Spleen (tissue), 11 donors: ENCODE measurements at regions not wholly inside any gene's neighbourhood (a gene's known extent, or its start where the extent isn't known, plus 50 kb on each side); places are given as distances from the start of the nearest gene placed in this dataset.
A peak's percentile ranks its signal among the peaks of the same experiment; 100 is the strongest.

Experiments used
- DNase-seq: peaks from one replicate; pipeline ENCODE4 v3.0.0-alpha.2; 2020
- H3K27ac ChIP-seq, 8 donors: fragments of 200-600 bp; sonication (generic) in 7 of 8; 1 replicate in 4 of 8; 2 replicates in 4 of 8; pipeline versions ENCODE4 v1.5.0 to v1.8.0; 2016 to 2021; ENCODE audit warnings: inconsistent platforms in 4 of 8, mild to moderate bottlenecking in 4 of 8, moderate library complexity in 1 of 8
- H3K27me3 ChIP-seq, 7 donors: fragments of 200-600 bp; sonication (generic) in 6 of 7; replicated peaks in 1 of 7; 1 replicate in 4 of 7; 2 replicates in 3 of 7; pipeline versions ENCODE4 v1.5.0 to v1.8.0; 2016 to 2021; ENCODE audit warnings: inconsistent platforms in 3 of 7, mild to moderate bottlenecking in 1 of 7
- H3K36me3 ChIP-seq, 6 donors: fragments of 200-600 bp; sonication (generic) in 5 of 6; 1 replicate in 4 of 6; 2 replicates in 2 of 6; pipeline versions ENCODE4 v1.5.0 to v1.8.0; 2016 to 2021; ENCODE audit warnings: inconsistent platforms in 2 of 6
- H3K4me1 ChIP-seq, 6 donors: fragments of 200-600 bp; sonication (generic) in 5 of 6; 1 replicate in 3 of 6; 2 replicates in 3 of 6; pipeline versions ENCODE4 v1.5.0 to v1.8.0; 2016 to 2021; ENCODE audit warnings: inconsistent platforms in 3 of 6
- H3K4me3 ChIP-seq, 8 donors: fragments of 200-600 bp; sonication (generic) in 7 of 8; 1 replicate in 4 of 8; 2 replicates in 4 of 8; pipeline versions ENCODE4 v1.5.0 to v1.8.0; 2016 to 2021; ENCODE audit warnings: inconsistent platforms in 4 of 8, mild to moderate bottlenecking in 4 of 8, moderate library complexity in 2 of 8
- H3K9me3 ChIP-seq, 8 donors: fragments of 200-600 bp; sonication (generic) in 7 of 8; 1 replicate in 4 of 8; 2 replicates in 4 of 8; pipeline versions ENCODE4 v1.5.0 to v1.8.0; 2016 to 2021; ENCODE audit warnings: inconsistent platforms in 4 of 8
- POLR2A ChIP-seq, 3 donors: fragments of 450-650 bp; IDR thresholded peaks; one replicate each; pipeline ENCODE4 v1.5.1; 2017; ENCODE audit warnings: antibody characterized with exemption in 3 of 3, mild to moderate bottlenecking in 1 of 3
- POLR2AphosphoS5 ChIP-seq, 3 donors: sonication (generic); formaldehyde crosslinking; IDR thresholded peaks; one replicate each; pipeline ENCODE4 v1.5.1; 2017; ENCODE audit warnings: antibody characterized with exemption in 3 of 3
- WGBS, 5 donors: extraction: QIAGEN DNeasy Blood & Tissue Kit in 3 of 5; methylation state at CpG; one replicate each; pipeline versions ENCODE4 v1.1.5 to v1.1.7; 2013 to 2018; 5-methylcytosine and 5-hydroxymethylcytosine counted together
- intact Hi-C: fragments of 100-400 bp; cut with DNase I; formaldehyde crosslinking; loops from one replicate; pipeline ENCODE4 v1.15.0; 2023; ENCODE audit warnings: low total_unique reads
- TF ChIP-seq, protein P1 (sequence below), 11 experiments: fragments of 200-600 bp in 7 of 11; fragments of 450-650 bp in 4 of 11; sonication (generic) in 4 of 11; IDR thresholded peaks in 8 of 11; conservative IDR thresholded peaks in 3 of 11; 1 replicate in 7 of 11; 2 replicates in 4 of 11; pipeline versions ENCODE4 v1.4.0 to v1.8.0; 2016 to 2021; ENCODE audit warnings: antibody characterized with exemption in 11 of 11, inconsistent platforms in 4 of 11, mild to moderate bottlenecking in 1 of 11
- donor health status: healthy with polysubstance abuse.
- donor health status: DM: no; HTN: no; CAD: no; lungs with moderate emphysema.
- donor health status: DM: no; HTN: no; CAD: no.
- donor health status: Bipolar disorder and iron deficiency.
- donor health status: healthy.
- donor health status: DM: no; HTN: no; CAD: no.
- donor health status: DM: yes; HTN: yes; CAD: no.

DNA sequence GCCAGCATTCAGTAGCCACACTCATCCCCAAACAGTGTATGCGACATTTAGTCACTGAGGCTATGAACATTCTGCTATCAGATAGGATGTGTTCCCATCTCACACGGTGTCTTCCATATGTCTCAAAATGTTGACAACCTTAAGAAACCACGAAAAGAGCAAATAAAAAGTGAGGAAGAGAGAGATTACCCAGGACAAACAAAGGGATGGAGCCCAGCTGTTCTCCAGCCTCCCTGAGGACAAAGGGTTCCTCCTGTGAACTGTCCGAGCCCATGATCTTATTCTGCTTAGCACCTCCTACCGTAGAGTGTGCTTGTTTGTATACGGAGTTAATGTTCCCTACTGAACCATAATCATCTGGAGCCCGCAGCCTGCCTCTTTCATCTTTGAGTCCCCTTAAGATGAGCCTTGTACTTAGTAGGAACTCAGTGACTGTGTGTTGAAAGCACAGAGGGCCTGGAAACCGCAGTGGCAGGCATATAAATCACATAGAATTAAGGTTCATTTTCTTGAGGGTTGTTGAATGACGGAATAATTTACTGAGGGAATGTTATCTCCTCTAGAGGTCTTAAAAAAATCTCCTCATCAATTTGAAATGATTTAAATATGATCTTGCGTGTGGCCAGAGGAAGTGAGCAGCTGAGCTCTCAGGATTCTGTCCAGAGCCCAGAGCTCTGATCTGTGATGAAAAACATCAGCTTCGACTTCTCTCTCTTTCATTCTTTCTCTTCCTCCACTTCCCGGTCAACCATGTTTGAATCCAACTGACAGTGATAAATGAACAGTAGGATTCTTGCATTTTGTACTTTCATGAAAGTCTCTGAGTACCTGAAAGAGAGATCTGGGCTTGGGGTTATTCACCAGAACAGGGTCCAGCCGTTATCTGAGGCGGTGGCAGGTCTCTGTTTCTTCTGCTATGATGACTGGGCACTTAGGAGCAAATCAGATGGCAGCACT lies 200.5 kb downstream of the KLF5 start:
- Histone ChIP-seq H3K36me3 (no peaks in the 10 kb centered on the region), H3K27me3 (no peaks in the 10 kb centered on the region), H3K4me3 (no peak overlapping the region), H3K9me3 (no peaks in the 10 kb centered on the region), H3K4me1 (no peaks in the 10 kb centered on the region), H3K27ac (no peak overlapping the region)
- DNase-seq: no peak
- intact Hi-C loops: no loop called here
- WGBS, 5 donors: 61 to 72% (median 66%) methylated on average over 14 of the region's 14 CpGs
- TF ChIP-seq, protein P1, sequence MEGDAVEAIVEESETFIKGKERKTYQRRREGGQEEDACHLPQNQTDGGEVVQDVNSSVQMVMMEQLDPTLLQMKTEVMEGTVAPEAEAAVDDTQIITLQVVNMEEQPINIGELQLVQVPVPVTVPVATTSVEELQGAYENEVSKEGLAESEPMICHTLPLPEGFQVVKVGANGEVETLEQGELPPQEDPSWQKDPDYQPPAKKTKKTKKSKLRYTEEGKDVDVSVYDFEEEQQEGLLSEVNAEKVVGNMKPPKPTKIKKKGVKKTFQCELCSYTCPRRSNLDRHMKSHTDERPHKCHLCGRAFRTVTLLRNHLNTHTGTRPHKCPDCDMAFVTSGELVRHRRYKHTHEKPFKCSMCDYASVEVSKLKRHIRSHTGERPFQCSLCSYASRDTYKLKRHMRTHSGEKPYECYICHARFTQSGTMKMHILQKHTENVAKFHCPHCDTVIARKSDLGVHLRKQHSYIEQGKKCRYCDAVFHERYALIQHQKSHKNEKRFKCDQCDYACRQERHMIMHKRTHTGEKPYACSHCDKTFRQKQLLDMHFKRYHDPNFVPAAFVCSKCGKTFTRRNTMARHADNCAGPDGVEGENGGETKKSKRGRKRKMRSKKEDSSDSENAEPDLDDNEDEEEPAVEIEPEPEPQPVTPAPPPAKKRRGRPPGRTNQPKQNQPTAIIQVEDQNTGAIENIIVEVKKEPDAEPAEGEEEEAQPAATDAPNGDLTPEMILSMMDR (IDR thresholded peaks at IDR 0.05 in 8 of 11, conservative IDR thresholded peaks at IDR 0.05 in 3 of 11): no peak
- TF ChIP-seq POLR2A (IDR thresholded peaks at IDR 0.05) (no peak), POLR2AphosphoS5 (IDR thresholded peaks at IDR 0.05) (no peak)

DNA sequence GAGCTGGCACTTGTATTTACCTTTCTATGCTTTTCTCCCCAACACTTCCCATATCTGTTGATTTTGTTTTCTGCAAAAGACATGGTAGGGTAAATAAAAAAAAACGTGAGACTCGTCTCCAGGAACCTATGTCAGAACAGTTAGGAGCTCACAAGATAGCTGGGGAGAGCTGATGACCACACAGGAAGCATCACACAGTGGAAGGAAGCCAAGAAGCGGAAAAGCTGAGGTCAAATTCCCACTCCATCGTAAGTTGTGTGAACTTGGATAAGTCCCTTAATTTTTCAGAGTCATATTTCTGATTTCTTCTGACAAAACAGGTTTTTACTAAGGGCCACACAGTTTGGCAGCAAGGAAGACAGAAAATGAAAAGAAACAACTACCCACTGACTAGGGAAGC lies 199.6 kb downstream of the KLF5 start:
- no peaks in the 10 kb centered on the region for H3K4me1 ChIP-seq
- no peak for DNase-seq
- H3K9me3 ChIP-seq: no peaks in the 10 kb centered on the region
- 29 to 64% (median 41%) methylated on average over 4 of the region's 4 CpGs for WGBS, 5 donors
- no peaks in the 10 kb centered on the region for H3K27me3 ChIP-seq
- peak overlapping the region in 1 of 8 donors; percentile 70 for H3K27ac ChIP-seq
- H3K4me3 ChIP-seq: no peak overlapping the region
- TF ChIP-seq, protein P1 (IDR thresholded peaks at IDR 0.05 in 8 of 11, conservative IDR thresholded peaks at IDR 0.05 in 3 of 11): no peak
- intact Hi-C loops: no loop called here
- H3K36me3 ChIP-seq: no peaks in the 10 kb centered on the region

DNA sequence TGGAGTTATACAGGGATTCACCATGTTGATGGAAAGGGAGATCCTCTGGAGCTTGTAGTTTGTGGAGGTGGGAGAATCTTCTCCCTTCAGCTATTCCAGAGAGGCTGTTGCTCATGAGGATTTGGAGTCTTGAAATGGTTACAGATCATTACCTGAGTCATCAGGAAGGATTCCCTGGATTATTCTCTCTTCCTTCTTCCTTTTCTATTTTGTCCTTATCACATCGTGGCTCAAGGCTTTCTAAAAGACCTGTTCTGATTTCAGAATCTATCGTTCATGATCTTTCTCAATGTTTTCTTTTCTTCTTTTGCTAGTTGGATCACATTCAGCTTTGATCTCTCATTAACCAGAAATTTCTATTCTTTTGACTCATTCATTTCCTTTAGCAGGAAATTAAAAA lies 196.0 kb downstream of the KLF5 start:
- H3K36me3 ChIP-seq: no peaks in the 10 kb centered on the region
- no peaks in the 10 kb centered on the region for H3K9me3 ChIP-seq
- no peaks in the 10 kb centered on the region for H3K27me3 ChIP-seq
- H3K4me1 ChIP-seq: no peaks in the 10 kb centered on the region
- DNase-seq: no peak
- 22 to 59% (median 48%) methylated on average over 2 of the region's 2 CpGs for WGBS, 5 donors
- H3K4me3 ChIP-seq: no peak overlapping the region
- intact Hi-C loops: no loop called here
- no peak overlapping the region for H3K27ac ChIP-seq
- TF ChIP-seq POLR2AphosphoS5 (IDR thresholded peaks at IDR 0.05) (no peak), POLR2A (IDR thresholded peaks at IDR 0.05) (no peak)
- TF ChIP-seq, protein P1 (IDR thresholded peaks at IDR 0.05 in 8 of 11, conservative IDR thresholded peaks at IDR 0.05 in 3 of 11): no peak

DNA sequence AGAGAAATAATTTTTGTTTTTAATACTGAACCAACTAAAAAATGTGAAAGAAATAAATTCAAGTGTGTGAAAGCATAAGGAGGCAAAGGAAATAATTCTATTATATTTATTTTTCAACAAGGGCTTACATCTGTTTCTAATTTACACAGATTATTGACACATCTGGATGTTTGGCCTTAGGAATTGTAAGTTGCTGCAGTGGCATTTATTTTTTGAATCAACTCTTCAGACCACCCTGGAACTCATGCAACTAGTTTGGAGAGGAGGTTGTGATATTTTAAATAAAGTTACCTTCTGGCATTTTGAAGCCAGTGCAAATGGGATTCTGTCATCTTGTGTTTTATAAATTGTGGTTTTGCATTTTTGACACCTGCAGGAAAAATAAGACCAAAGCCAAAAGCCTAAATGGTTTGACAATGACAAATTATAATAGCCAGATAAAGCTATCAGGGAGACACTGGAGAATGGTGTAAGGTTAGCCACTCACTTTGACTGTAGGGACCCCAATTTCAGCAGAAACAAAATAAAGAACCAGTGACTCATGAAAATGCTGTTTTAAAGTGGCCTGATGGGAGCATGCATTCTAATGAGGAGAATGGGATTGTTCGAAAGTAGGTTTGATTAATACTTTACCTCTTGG lies 192.9 kb downstream of the KLF5 start:
- Histone ChIP-seq H3K4me1 (no peaks in the 10 kb centered on the region), H3K27ac (no peak overlapping the region), H3K27me3 (no peaks in the 10 kb centered on the region), H3K4me3 (no peak overlapping the region), H3K36me3 (no peaks in the 10 kb centered on the region), H3K9me3 (no peaks in the 10 kb centered on the region)
- no peak for DNase-seq
- no peak for TF ChIP-seq POLR2A (IDR thresholded peaks at IDR 0.05)
- TF ChIP-seq POLR2AphosphoS5 (IDR thresholded peaks at IDR 0.05): no peak
- TF ChIP-seq, protein P1 (IDR thresholded peaks at IDR 0.05 in 8 of 11, conservative IDR thresholded peaks at IDR 0.05 in 3 of 11): no peak
- intact Hi-C loops: no loop called here
- WGBS, 5 donors: 82 to 100% (median 91%) methylated on average over 1 of the region's 1 CpG
